HEK293T (cell line): ENCODE measurements at regions not wholly inside any gene's neighbourhood (a gene's known extent, or its start where the extent isn't known, plus 50 kb on each side); places are given as distances from the start of the nearest gene placed in this dataset.

ENCODE experiments used
- CTCF ChIA-PET: fragments of 350-600 bp; formaldehyde crosslinking; extraction: SDS; loops from one replicate; lab custom pipeline; 2021; ENCODE audit warnings: antibody characterized with exemption, inconsistent platforms; lab: Yijun Ruan, JAX
- POLR2A ChIA-PET: fragments of 350-600 bp; formaldehyde crosslinking; extraction: SDS; loops from one replicate; lab custom pipeline; 2020; ENCODE audit warnings: antibody characterized with exemption, inconsistent platforms; lab: Yijun Ruan, JAX
- DNase-seq: peaks from one replicate; pipeline ENCODE4 v3.0.0; 2012; ENCODE audit warnings: mixed read lengths; ENCODE audit errors: extremely low spot score
- ARNT ChIP-seq: fragments of 450-650 bp; IDR thresholded peaks from 2 replicates; pipeline ENCODE4 v1.6.1; 2017; ENCODE audit warnings: mild to moderate bottlenecking
- BHLHE40 ChIP-seq: fragments of 450-650 bp; IDR thresholded peaks from 2 replicates; pipeline ENCODE4 v1.6.1; 2016; ENCODE audit warnings: mild to moderate bottlenecking, moderate library complexity, borderline replicate concordance
- CTBP1 ChIP-seq: fragments of 450-650 bp; IDR thresholded peaks from 2 replicates; pipeline ENCODE4 v1.6.1; 2016; ENCODE audit warnings: borderline replicate concordance
- ELF4 ChIP-seq: fragments of 450-650 bp; IDR thresholded peaks from 2 replicates; pipeline ENCODE4 v1.6.1; 2017; ENCODE audit warnings: antibody characterized with exemption
- FOXA1 ChIP-seq: fragments of 450-650 bp; IDR thresholded peaks from 2 replicates; pipeline ENCODE4 v1.6.1; 2016; ENCODE audit warnings: mild to moderate bottlenecking
- FOXK2 ChIP-seq: fragments of 450-650 bp; IDR thresholded peaks from 2 replicates; pipeline ENCODE4 v1.6.1; 2016; ENCODE audit warnings: mild to moderate bottlenecking
- FOXM1 ChIP-seq: fragments of 450-650 bp; IDR thresholded peaks from 2 replicates; pipeline ENCODE4 v1.6.1; 2017; ENCODE audit warnings: mild to moderate bottlenecking, borderline replicate concordance
- HDGF ChIP-seq: fragments of 450-650 bp; IDR thresholded peaks from 2 replicates; pipeline ENCODE4 v1.6.1; 2017; ENCODE audit warnings: antibody characterized with exemption, borderline replicate concordance
- L3MBTL2 ChIP-seq: fragments of 450-650 bp; conservative IDR thresholded peaks from 2 replicates; pipeline ENCODE4 v1.6.1; 2016; ENCODE audit warnings: mild to moderate bottlenecking
- LEF1 ChIP-seq: fragments of 450-650 bp; IDR thresholded peaks from 2 replicates; pipeline ENCODE4 v1.6.1; 2017; ENCODE audit warnings: mild to moderate bottlenecking, borderline replicate concordance
- NFRKB ChIP-seq: fragments of 450-650 bp; IDR thresholded peaks from 2 replicates; pipeline ENCODE4 v1.6.1; 2016; ENCODE audit warnings: mild to moderate bottlenecking, moderate library complexity
- SP1 ChIP-seq: fragments of 450-650 bp; IDR thresholded peaks from 2 replicates; pipeline ENCODE4 v1.6.1; 2017
- SUZ12 ChIP-seq: fragments of 450-650 bp; IDR thresholded peaks from 2 replicates; pipeline ENCODE4 v1.6.1; 2016; ENCODE audit warnings: mild to moderate bottlenecking
- TARDBP ChIP-seq: fragments of 450-650 bp; IDR thresholded peaks from 2 replicates; pipeline ENCODE4 v1.6.1; 2016
- ZNF384 ChIP-seq: fragments of 450-650 bp; IDR thresholded peaks from 2 replicates; pipeline ENCODE4 v1.6.1; 2016
- TF ChIP-seq, protein P1 (sequence below): fragments of 450-650 bp; IDR thresholded peaks from 2 replicates; pipeline ENCODE4 v1.6.1; 2016

GRCh38 chr12:116411977-116412376 is 134.5 kb upstream of the MED13L start:
- TF ChIP-seq ARNT (no peak), SP1 (no peak), HDGF (no peak), FOXM1 (no peak), CTBP1 (no peak), FOXA1 (no peak), SUZ12 (no peak), ZNF384 (no peak), BHLHE40 (no peak), ELF4 (no peak), FOXK2 (no peak), NFRKB (no peak), TARDBP (no peak)
- DNase-seq: no peak
- ChIA-PET POLR2A (no interaction called here), CTCF (no interaction called here)

DNA sequence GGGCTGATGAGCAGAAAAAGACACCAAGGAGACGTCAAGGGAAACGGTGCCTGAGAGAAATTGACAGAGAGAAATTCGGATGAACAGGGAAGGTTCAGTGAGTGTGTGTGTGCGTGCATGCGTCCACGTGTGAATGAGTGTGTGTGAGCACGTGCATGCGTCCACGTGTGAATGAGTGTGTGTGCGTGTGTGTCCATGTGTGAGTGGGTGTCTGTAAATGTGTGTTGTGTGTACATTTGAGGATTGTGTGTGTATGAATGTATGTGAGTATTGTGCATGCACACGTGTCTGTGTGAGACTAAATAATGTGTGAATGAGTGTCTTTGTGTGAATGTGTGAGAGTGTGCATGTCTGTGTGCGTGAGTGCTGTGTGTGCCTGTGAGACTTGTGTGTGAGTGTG is 137.4 kb upstream of the MED13L start:
- POLR2A ChIA-PET: no interaction called here
- no peak for TF ChIP-seq SP1
- TF ChIP-seq HDGF: no peak
- TF ChIP-seq ZNF384: no peak
- TF ChIP-seq FOXM1: no peak
- TF ChIP-seq CTBP1: no peak
- TF ChIP-seq, protein P1, sequence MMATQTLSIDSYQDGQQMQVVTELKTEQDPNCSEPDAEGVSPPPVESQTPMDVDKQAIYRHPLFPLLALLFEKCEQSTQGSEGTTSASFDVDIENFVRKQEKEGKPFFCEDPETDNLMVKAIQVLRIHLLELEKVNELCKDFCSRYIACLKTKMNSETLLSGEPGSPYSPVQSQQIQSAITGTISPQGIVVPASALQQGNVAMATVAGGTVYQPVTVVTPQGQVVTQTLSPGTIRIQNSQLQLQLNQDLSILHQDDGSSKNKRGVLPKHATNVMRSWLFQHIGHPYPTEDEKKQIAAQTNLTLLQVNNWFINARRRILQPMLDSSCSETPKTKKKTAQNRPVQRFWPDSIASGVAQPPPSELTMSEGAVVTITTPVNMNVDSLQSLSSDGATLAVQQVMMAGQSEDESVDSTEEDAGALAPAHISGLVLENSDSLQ: no peak
- no peak for TF ChIP-seq BHLHE40
- TF ChIP-seq ARNT: no peak
- no peak for TF ChIP-seq SUZ12
- no peak for TF ChIP-seq FOXA1
- TF ChIP-seq TARDBP: no peak
- TF ChIP-seq FOXK2: no peak
- DNase-seq: no peak
- CTCF ChIA-PET: no interaction called here

- DNase-seq: no peak
- ChIA-PET POLR2A (no interaction called here), CTCF (no interaction called here)
- TF ChIP-seq SP1: no peak
- TF ChIP-seq, protein P1: no peak
- TF ChIP-seq ELF4: no peak
- TF ChIP-seq L3MBTL2: no peak
- TF ChIP-seq NFRKB: no peak
- no peak for TF ChIP-seq CTBP1
- no peak for TF ChIP-seq FOXA1
- TF ChIP-seq HDGF: no peak
- TF ChIP-seq ZNF384: no peak
- TF ChIP-seq BHLHE40: no peak
- no peak for TF ChIP-seq ARNT
- no peak for TF ChIP-seq LEF1
- TF ChIP-seq FOXK2: no peak
- TF ChIP-seq TARDBP: no peak
- no peak for TF ChIP-seq SUZ12
- TF ChIP-seq FOXM1: no peak
These were observed 138.1 kb upstream of the MED13L start for GRCh38 chr12:116415408-116416108.

DNA sequence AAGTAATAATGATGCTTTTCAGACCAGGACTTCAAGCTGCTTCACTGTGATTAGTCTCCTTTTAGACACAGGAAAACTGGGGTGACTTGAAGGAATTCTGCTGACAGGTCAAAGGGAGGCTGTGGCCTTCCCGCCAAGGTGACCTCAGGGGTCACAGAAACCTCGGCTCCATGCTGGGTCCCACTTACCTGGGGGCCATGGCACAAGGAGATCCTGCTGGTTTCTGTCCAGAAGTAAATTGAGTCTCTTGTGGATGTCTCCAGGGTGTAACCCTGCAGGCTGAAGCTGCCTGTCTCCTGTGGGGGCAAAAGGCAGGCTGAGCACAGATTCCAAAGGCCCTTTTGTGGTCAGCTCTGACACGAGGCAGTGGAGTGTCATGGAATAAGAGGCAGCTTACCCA is 138.7 kb upstream of the MED13L start:
- no peak for TF ChIP-seq L3MBTL2
- no peak for TF ChIP-seq SP1
- TF ChIP-seq, protein P1: no peak
- CTCF ChIA-PET: no interaction called here
- DNase-seq: no peak
- POLR2A ChIA-PET: no interaction called here

DNA sequence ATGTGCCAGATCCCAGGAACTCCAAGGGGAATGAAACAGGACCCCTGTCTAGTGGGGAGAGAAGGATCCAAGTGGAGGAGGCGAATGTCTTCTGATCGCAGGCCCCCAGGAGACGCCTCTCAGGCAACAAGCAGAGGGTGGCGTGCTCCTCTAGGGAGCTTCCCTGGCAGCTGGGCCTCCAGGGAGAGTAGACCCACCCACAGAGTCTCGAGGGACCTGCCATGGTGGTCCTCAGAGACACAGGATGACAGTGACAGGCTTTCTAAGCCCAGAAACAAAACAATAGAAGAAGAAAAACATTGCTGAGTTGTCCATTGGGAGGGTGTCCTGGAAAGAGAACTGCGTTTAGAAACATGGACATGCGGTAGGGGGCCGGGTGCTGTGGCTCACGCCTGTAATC is 140.6 kb upstream of the MAP1LC3B2 start:
- CTCF ChIA-PET: no interaction called here
- TF ChIP-seq FOXK2 (no peak), TARDBP (no peak), FOXA1 (no peak)
- no peak for DNase-seq
- POLR2A ChIA-PET: no interaction called here

GRCh38 chr12:116420227-116420880 is 138.8 kb upstream of the MAP1LC3B2 start:
- POLR2A ChIA-PET: no interaction called here
- DNase-seq: no peak

More at GRCh38 chr12:116420227-116420880, 138.8 kb upstream of the MAP1LC3B2 start:
- CTCF ChIA-PET: no interaction called here
- TF ChIP-seq, protein P1: no peak
- TF ChIP-seq ZNF384: no peak
- TF ChIP-seq LEF1: no peak
- TF ChIP-seq L3MBTL2: no peak
- no peak for TF ChIP-seq SP1
